NCI-H524 treated with DMSO at 0.1 percent for 48 hours (cell line): ENCODE measurements at regions not wholly inside any gene's neighbourhood (a gene's known extent, or its start where the extent isn't known, plus 50 kb on each side); places are given as distances from the start of the nearest gene placed in this dataset.

ENCODE experiments used
- DNase-seq: peaks from one replicate; lab custom pipeline; 2025; lab: John Stamatoyannopoulos, UW

DNA sequence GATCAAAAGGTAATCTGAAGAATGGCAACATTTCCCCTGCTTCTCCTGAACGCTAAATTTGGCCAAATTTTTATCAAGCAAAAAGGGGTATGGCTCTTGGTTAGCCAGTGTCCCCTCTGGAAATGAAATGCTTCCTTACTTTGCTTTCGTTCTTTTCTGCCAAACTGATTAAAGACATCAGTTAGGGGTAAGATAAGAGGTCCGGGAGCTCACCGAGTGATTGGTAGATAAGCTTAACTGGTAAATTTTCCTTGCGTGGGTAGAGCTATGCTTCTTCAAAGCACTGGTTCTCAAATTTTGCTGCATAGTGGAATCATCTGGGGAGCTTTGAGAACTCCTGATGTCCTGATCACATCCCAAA lies 62.7 kb upstream of the MAPRE2 start:
- no peak for DNase-seq

DNA sequence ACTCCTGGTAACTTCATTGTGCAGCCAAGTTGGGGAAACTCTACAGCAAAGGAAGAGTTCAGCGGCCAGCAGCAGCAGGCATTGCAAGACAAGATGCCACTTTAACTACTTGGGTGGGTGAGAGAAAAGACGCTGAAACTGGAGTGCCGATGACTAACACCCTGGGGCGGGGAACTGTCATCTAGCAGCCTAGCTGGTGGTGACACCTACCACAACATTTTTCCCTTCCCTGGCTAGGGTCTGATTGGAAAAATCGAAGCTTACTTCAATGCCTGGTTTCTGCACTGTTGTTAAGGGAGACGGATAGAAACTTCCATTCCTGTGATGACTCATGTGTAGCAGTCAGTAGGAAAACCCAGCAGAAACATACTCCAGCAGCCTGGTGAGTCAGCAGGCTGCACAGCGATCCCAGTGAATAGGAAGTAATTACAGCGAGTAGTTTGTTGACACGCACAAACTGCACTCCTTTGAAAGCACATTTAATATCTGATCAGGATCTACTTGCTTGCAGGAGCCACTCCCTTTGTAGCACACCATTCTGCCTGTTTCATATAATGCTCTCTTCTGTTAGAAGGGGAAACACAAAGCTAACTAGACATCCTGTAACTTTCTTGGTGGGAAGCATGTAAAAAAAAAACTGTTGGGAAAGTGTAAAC lies 62.1 kb upstream of the MAPRE2 start:
- DNase-seq = no peak

DNA sequence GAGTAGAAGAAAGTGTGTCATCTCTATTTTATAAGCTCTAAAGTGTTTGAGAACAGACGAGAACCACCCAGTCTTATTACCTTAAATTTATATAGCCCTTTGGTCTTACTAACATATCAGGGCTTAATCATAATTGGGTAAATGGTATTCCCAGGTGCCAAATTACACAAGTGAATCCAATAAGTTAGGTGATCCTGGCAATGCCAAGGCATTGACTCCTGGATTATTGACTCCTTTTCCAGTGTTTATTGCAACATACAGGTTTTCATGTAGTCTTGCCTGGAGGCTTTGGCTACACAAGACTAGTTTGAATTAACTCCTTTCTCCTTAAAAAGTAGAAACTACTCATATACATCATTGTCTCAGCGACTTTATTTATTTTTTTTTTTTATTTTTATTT lies 59.7 kb upstream of the MAPRE2 start:
- DNase-seq = no peak

DNA sequence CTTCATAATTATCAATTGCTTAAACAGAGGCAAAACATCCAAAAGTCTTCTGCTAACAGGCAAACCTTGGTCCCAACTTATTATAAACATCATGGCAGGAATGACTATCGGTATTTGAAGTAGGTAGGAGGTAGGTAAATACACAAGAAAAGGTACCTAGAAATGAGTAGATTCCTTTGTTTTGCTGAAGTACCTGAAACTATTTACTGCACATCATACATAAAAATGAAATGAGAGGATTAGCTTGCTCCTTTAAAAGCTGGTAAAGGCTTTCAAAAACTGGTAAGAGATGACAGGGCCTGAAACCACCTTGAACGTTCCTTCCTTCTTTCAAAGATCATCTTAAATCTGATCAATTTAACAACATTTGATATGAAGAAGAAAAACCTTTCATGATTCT lies 55.2 kb upstream of the MAPRE2 start:
- DNase-seq = no peak

DNA sequence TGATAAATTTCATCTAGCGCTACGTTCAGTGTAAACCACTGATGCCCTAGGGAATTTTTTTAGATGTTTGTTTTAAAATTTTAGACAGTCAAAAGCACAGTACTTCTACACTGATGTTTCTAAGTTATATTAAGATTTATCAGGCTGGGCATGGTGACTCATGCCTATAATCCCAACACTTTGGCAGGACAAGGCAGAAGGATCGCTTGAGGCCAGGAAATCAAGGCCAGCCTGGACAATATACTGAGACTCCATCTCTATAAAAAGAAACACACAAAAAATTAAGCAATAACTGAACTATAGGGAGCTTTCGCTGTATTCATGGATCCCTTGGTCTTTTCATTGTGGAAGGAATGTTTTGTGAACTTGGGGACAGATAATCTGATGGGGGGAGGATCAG lies 50.6 kb upstream of the MAPRE2 start:
- no peak for DNase-seq

DNA sequence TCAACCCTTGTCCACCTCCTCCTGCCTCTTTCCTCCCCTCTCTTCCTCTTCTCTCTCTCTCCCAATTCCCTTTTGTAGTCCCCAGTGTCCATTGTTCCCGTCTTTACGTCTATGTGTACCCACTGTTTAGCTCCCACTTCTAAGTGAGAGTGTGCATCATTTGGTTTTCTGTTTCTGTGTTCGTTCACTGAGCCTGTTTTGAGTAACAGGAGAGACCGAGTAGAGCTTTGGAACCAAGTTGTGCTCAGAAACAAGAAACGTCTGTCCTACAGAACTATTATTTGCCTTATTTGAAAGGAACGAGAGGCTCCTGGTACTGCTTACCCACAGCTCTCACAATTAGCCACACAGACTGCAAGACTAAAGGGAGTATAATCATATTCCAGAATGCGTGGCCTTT lies 50.1 kb upstream of the MAPRE2 start:
- no peak for DNase-seq
